GM12878 (cell line): ENCODE measurements at regions not wholly inside any gene's neighbourhood (a gene's known extent, or its start where the extent isn't known, plus 50 kb on each side); places are given as distances from the start of the nearest gene placed in this dataset.

ENCODE experiments used
- ELK1 ChIP-seq: IDR thresholded peaks from 2 replicates; pipeline ENCODE4 v1.6.1; 2012; ENCODE audit warnings: low read depth, low read length, improper control_type of control experiment
- ETV6 ChIP-seq, 2 experiments: fragments of 450-650 bp in 1 of 2; IDR thresholded peaks in 1 of 2; conservative IDR thresholded peaks in 1 of 2; 2 replicates each; pipeline ENCODE4 v1.6.1; 2014; ENCODE audit warnings: antibody characterized with exemption in 1 of 2, borderline replicate concordance in 1 of 2, low read depth in 1 of 2, mild to moderate bottlenecking in 1 of 2, moderate library complexity in 1 of 2
- FOS ChIP-seq: IDR thresholded peaks from 3 replicates; pipeline ENCODE4 v1.6.1; 2011; ENCODE audit warnings: borderline replicate concordance; ENCODE audit not compliant: insufficient read length; ENCODE audit errors: extremely low read depth
- JUND ChIP-seq: IDR thresholded peaks from 2 replicates; pipeline ENCODE4 v1.6.1; 2012; ENCODE audit warnings: low read depth, mild to moderate bottlenecking, low read length, improper control_type of control experiment, moderate library complexity
- REST ChIP-seq: IDR thresholded peaks from 2 replicates; pipeline ENCODE4 v1.6.1; 2012; ENCODE audit warnings: mild to moderate bottlenecking, low read depth, low read length
- ZZZ3 ChIP-seq: IDR thresholded peaks from 2 replicates; pipeline ENCODE4 v1.6.1; 2011; ENCODE audit warnings: low read depth; ENCODE audit not compliant: control insufficient read depth, insufficient read length
- TF ChIP-seq, protein P1 (sequence below), 3 experiments: IDR thresholded peaks in 2 of 3; conservative IDR thresholded peaks in 1 of 3; 2 replicates each; pipeline ENCODE4 v1.5.1; 2011; ENCODE audit warnings: low read depth in 3 of 3, low read length in 3 of 3, mild to moderate bottlenecking in 3 of 3, control low read depth in 2 of 3, moderate library complexity in 2 of 3, inconsistent platforms in 1 of 3, mixed read lengths in 1 of 3; ENCODE audit not compliant: control insufficient read depth in 2 of 3, insufficient read depth in 1 of 3; ENCODE audit errors: extremely low read depth in 1 of 3

DNA sequence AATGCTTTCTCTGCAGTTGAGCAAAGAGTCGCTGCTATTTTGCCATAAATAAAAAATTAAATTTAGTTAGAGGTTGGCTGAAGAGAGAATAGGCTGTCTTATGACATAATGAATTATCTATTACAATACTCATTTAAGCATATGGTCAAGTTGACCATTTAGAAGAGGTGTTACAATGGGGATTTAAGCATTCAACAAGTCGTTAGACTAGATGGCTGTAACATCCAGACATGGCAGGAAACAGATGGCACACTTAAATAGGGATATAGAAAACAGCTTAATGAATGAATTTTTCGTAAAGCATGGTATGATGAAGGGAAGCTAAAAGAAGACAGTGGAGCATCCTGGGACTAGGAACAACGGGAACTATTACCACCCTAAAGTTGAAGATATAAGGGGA lies 160.3 kb upstream of the PTPRD start:
- TF ChIP-seq ZZZ3 (no peak), REST (no peak), JUND (no peak), ELK1 (no peak), FOS (no peak), ETV6 (conservative IDR thresholded peaks at IDR 0.05 in 1 of 2, IDR thresholded peaks at IDR 0.05 in 1 of 2; ENCODE audit: borderline replicate concordance in 1 of 2, low read depth in 1 of 2) (no peak)
- TF ChIP-seq, protein P1, sequence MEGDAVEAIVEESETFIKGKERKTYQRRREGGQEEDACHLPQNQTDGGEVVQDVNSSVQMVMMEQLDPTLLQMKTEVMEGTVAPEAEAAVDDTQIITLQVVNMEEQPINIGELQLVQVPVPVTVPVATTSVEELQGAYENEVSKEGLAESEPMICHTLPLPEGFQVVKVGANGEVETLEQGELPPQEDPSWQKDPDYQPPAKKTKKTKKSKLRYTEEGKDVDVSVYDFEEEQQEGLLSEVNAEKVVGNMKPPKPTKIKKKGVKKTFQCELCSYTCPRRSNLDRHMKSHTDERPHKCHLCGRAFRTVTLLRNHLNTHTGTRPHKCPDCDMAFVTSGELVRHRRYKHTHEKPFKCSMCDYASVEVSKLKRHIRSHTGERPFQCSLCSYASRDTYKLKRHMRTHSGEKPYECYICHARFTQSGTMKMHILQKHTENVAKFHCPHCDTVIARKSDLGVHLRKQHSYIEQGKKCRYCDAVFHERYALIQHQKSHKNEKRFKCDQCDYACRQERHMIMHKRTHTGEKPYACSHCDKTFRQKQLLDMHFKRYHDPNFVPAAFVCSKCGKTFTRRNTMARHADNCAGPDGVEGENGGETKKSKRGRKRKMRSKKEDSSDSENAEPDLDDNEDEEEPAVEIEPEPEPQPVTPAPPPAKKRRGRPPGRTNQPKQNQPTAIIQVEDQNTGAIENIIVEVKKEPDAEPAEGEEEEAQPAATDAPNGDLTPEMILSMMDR (IDR thresholded peaks at IDR 0.05 in 2 of 3, conservative IDR thresholded peaks at IDR 0.05 in 1 of 3; ENCODE audit: control insufficient read depth in 2 of 3, extremely low read depth in 1 of 3, insufficient read depth in 1 of 3, low read depth in 3 of 3, low read length in 3 of 3) = no peak
